WTC11 (cell line): ENCODE measurements at regions not wholly inside any gene's neighbourhood (a gene's known extent, or its start where the extent isn't known, plus 50 kb on each side); places are given as distances from the start of the nearest gene placed in this dataset.

Experiments used
- CTCF ChIP-seq: fragments of 200-600 bp; IDR thresholded peaks from 2 replicates; pipeline ENCODE4 v1.8.0; 2022; ENCODE audit warnings: antibody characterized with exemption
- GABPB1 ChIP-seq: sonication (generic); formaldehyde crosslinking; IDR thresholded peaks from 2 replicates; pipeline ENCODE4 v1.8.1; 2023; ENCODE audit warnings: mild to moderate bottlenecking, missing genetic modification reagents
- MAX ChIP-seq: sonication (generic); formaldehyde crosslinking; IDR thresholded peaks from 2 replicates; pipeline ENCODE4 v1.8.0; 2022; ENCODE audit warnings: mild to moderate bottlenecking, missing genetic modification reagents
- MLX ChIP-seq: sonication (generic); formaldehyde crosslinking; IDR thresholded peaks from 2 replicates; pipeline ENCODE4 v1.8.1; 2023; ENCODE audit warnings: mild to moderate bottlenecking, missing genetic modification reagents, moderate library complexity
- NR1H2 ChIP-seq: sonication (generic); formaldehyde crosslinking; IDR thresholded peaks from 2 replicates; pipeline ENCODE4 v1.9.0; 2021; ENCODE audit warnings: mild to moderate bottlenecking, moderate library complexity, missing genetic modification reagents
- RELA ChIP-seq: sonication (generic); formaldehyde crosslinking; IDR thresholded peaks from 2 replicates; pipeline ENCODE4 v1.8.1; 2022; ENCODE audit warnings: missing genetic modification reagents, mild to moderate bottlenecking, borderline replicate concordance
- SMAD4 ChIP-seq: sonication (generic); formaldehyde crosslinking; IDR thresholded peaks from 2 replicates; pipeline ENCODE4 v1.8.0; 2022; ENCODE audit warnings: mild to moderate bottlenecking, missing genetic modification reagents
- TCF7 ChIP-seq: sonication (generic); formaldehyde crosslinking; IDR thresholded peaks from 2 replicates; pipeline ENCODE4 v1.8.0; 2022; ENCODE audit warnings: mild to moderate bottlenecking, low read depth, missing genetic modification reagents, moderate library complexity
- ZNF512 ChIP-seq: sonication (generic); formaldehyde crosslinking; IDR thresholded peaks from 2 replicates; pipeline ENCODE4 v1.8.1; 2022; ENCODE audit warnings: missing genetic modification reagents, borderline replicate concordance
- TF ChIP-seq, protein P1 (sequence below): sonication (generic); formaldehyde crosslinking; IDR thresholded peaks from 2 replicates; pipeline ENCODE4 v1.8.1; 2022; ENCODE audit warnings: low read depth, mild to moderate bottlenecking, moderate library complexity, missing genetic modification reagents, borderline replicate concordance
- TF ChIP-seq, protein P2 (sequence below): sonication (generic); formaldehyde crosslinking; IDR thresholded peaks from 2 replicates; pipeline ENCODE4 v1.8.0; 2022; ENCODE audit warnings: mild to moderate bottlenecking, missing genetic modification reagents
- TF ChIP-seq, protein P3 (sequence below): sonication (generic); formaldehyde crosslinking; IDR thresholded peaks from 2 replicates; pipeline ENCODE4 v1.8.1; 2023; ENCODE audit warnings: mild to moderate bottlenecking, missing genetic modification reagents, moderate library complexity

DNA sequence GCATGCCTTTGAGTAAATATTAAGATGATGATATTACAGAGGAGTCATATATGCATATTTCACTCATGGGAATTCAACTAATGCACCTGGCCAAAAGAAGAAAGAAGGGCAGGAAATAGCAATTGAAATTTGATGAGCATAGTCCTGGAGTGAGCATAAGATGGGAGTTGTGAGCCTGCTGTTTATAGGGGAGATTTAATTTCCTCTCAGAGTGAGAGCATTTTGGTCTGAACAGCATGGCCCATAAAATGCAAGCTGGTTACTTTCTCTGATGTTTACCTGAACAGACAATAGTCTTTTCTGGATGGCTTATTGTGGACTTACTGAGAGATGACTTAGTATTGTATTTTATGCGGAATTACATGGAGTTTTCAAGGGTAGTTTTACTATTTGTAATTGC is 53.6 kb downstream of the FHIP1A start:
- no peak for TF ChIP-seq CTCF
- TF ChIP-seq NR1H2 (CRISPR knock-in tag): no peak
- TF ChIP-seq MAX (CRISPR knock-in tag): no peak
- no peak for TF ChIP-seq GABPB1 (CRISPR knock-in tag)
- TF ChIP-seq, protein P1, sequence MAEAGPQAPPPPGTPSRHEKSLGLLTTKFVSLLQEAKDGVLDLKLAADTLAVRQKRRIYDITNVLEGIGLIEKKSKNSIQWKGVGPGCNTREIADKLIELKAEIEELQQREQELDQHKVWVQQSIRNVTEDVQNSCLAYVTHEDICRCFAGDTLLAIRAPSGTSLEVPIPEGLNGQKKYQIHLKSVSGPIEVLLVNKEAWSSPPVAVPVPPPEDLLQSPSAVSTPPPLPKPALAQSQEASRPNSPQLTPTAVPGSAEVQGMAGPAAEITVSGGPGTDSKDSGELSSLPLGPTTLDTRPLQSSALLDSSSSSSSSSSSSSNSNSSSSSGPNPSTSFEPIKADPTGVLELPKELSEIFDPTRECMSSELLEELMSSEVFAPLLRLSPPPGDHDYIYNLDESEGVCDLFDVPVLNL (CRISPR knock-in tag): no peak
- no peak for TF ChIP-seq RELA (CRISPR knock-in tag)
- TF ChIP-seq, protein P2, sequence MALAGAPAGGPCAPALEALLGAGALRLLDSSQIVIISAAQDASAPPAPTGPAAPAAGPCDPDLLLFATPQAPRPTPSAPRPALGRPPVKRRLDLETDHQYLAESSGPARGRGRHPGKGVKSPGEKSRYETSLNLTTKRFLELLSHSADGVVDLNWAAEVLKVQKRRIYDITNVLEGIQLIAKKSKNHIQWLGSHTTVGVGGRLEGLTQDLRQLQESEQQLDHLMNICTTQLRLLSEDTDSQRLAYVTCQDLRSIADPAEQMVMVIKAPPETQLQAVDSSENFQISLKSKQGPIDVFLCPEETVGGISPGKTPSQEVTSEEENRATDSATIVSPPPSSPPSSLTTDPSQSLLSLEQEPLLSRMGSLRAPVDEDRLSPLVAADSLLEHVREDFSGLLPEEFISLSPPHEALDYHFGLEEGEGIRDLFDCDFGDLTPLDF (CRISPR knock-in tag): no peak
- no peak for TF ChIP-seq ZNF512 (CRISPR knock-in tag)
- no peak for TF ChIP-seq SMAD4
- TF ChIP-seq MLX (CRISPR knock-in tag): no peak
- TF ChIP-seq, protein P3, sequence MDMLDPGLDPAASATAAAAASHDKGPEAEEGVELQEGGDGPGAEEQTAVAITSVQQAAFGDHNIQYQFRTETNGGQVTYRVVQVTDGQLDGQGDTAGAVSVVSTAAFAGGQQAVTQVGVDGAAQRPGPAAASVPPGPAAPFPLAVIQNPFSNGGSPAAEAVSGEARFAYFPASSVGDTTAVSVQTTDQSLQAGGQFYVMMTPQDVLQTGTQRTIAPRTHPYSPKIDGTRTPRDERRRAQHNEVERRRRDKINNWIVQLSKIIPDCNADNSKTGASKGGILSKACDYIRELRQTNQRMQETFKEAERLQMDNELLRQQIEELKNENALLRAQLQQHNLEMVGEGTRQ (CRISPR knock-in tag): no peak
- no peak for TF ChIP-seq TCF7 (CRISPR knock-in tag)
